Naive thymus-derived CD4-positive, alpha-beta T cell (primary cell): ENCODE measurements at regions not wholly inside any gene's neighbourhood (a gene's known extent, or its start where the extent isn't known, plus 50 kb on each side); places are given as distances from the start of the nearest gene placed in this dataset.

Source experiments
- ATAC-seq: fragments of 150-1000 bp; cut with Tn5 transposase; 2 replicates; pipeline ENCODE4 v1.10.0; 2021; ENCODE audit warnings: mild to moderate bottlenecking, moderate library complexity
- CTCF ChIA-PET: fragments of 350-600 bp; sonication (Branson Sonifier 250); formaldehyde crosslinking; loops from one replicate; lab custom pipeline; 2021; ENCODE audit warnings: antibody characterized with exemption; lab: Charles Lee
- POLR2A ChIA-PET: fragments of 350-600 bp; sonication (Branson Sonifier 250); formaldehyde crosslinking; loops from one replicate; lab custom pipeline; 2021; ENCODE audit warnings: antibody characterized with exemption, inconsistent platforms; lab: Charles Lee
- DNase-seq, 9 donors: peaks; one replicate each; pipeline versions ENCODE4 v3.0.0 to v3.0.0-alpha.2; 2020 to 2022; ENCODE audit warnings: mixed read lengths in 1 of 9
- H3K27ac ChIP-seq: one replicate; pipeline ENCODE4 v1.7.0; 2013; ENCODE audit warnings: mild to moderate bottlenecking, low read depth, low read length, moderate library complexity
- H3K27me3 ChIP-seq, 2 donors: one replicate each; pipeline ENCODE4 v1.7.0; 2013; ENCODE audit warnings: low read length in 2 of 2, mild to moderate bottlenecking in 2 of 2, moderate library complexity in 2 of 2; ENCODE audit not compliant: control insufficient read depth in 2 of 2, insufficient read depth in 2 of 2
- H3K36me3 ChIP-seq, 3 experiments: 1 replicate in 2 of 3; 2 replicates in 1 of 3; pipeline ENCODE4 v1.7.0; 2013; ENCODE audit warnings: low read length in 3 of 3, mild to moderate bottlenecking in 3 of 3, moderate library complexity in 1 of 3; ENCODE audit not compliant: insufficient read depth in 3 of 3, control insufficient read depth in 2 of 3
- H3K4me1 ChIP-seq, 2 donors: one replicate each; pipeline ENCODE4 v1.7.0; 2013; ENCODE audit warnings: low read length in 2 of 2, mild to moderate bottlenecking in 2 of 2, moderate library complexity in 1 of 2; ENCODE audit not compliant: control insufficient read depth in 2 of 2, insufficient read depth in 2 of 2
- H3K4me3 ChIP-seq: 2 replicates; pipeline ENCODE4 v1.7.0; 2013; ENCODE audit warnings: mild to moderate bottlenecking, low read length
- H3K9me3 ChIP-seq, 3 experiments: 1 replicate in 2 of 3; 2 replicates in 1 of 3; pipeline ENCODE4 v1.7.0; 2013; ENCODE audit warnings: low read length in 3 of 3; ENCODE audit not compliant: control insufficient read depth in 2 of 3
- H3K27ac Mint-ChIP-seq, 9 donors: one replicate each; pipeline ENCODE4 v1.8.0; 2020 to 2022; ENCODE audit warnings: mixed read lengths in 9 of 9, mild to moderate bottlenecking in 8 of 9, moderate library complexity in 5 of 9, inconsistent platforms in 2 of 9
- H3K27me3 Mint-ChIP-seq, 5 donors: one replicate each; pipeline ENCODE4 v1.8.0; 2021 to 2022; ENCODE audit warnings: mixed read lengths in 5 of 5, mild to moderate bottlenecking in 1 of 5
- H3K36me3 Mint-ChIP-seq, 5 donors: one replicate each; pipeline ENCODE4 v1.8.0; 2020 to 2022; ENCODE audit warnings: mixed read lengths in 5 of 5, mild to moderate bottlenecking in 3 of 5, inconsistent platforms in 1 of 5
- H3K4me1 Mint-ChIP-seq, 7 donors: one replicate each; pipeline ENCODE4 v1.8.0; 2020 to 2022; ENCODE audit warnings: mixed read lengths in 7 of 7, mild to moderate bottlenecking in 3 of 7, inconsistent platforms in 1 of 7
- H3K4me3 Mint-ChIP-seq, 10 donors: one replicate each; pipeline ENCODE4 v1.8.0; 2020 to 2022; ENCODE audit warnings: mild to moderate bottlenecking in 10 of 10, mixed read lengths in 10 of 10, moderate library complexity in 6 of 10, inconsistent platforms in 2 of 10
- H3K9me3 Mint-ChIP-seq, 11 donors: one replicate each; pipeline ENCODE4 v1.8.0; 2020 to 2022; ENCODE audit warnings: mixed read lengths in 11 of 11, mild to moderate bottlenecking in 4 of 11, inconsistent platforms in 1 of 11, moderate library complexity in 1 of 11
- intact Hi-C, 2 donors: fragments of 100-400 bp; cut with micrococcal nuclease; formaldehyde crosslinking; loops; one replicate each; pipeline ENCODE4 v1.15.1; 2023

DNA sequence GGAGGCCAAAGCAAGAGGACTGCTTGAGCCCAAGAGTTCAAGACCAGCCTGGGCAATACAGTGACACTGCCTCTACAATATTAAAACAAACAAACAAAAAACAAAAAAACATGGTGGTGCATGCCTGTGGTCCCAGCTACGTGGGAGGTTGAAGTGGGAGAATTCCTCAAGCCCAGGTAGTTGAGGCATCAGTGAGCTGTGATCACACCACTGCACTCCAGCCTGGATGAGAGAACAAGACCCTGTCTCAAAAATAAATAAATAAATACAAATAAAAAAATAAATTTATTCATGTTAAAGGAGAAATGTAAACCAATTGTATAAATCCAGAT, 200.6 kb downstream of the BCHE start:
- ATAC-seq (no peak), DNase-seq (no peak)
- ChIA-PET CTCF (no interaction called here), POLR2A (no interaction called here)
- Mint-ChIP-seq H3K27ac (no peak overlapping the region), H3K4me3 (no peak overlapping the region), H3K27me3 (no peaks in the 10 kb centered on the region), H3K9me3 (peaks cover under 1 to 34% (median 10%) of the 10 kb centered on the region in 11 donors), H3K36me3 (no peaks in the 10 kb centered on the region), H3K4me1 (no peaks in the 10 kb centered on the region)
- H3K4me3 ChIP-seq, result no peak overlapping the region
- H3K4me1 ChIP-seq, result no peaks in the 10 kb centered on the region
- intact Hi-C loops, result no loop called here
- no peaks in the 10 kb centered on the region for H3K27me3 ChIP-seq
- peaks cover 0 to 4% (median 0%) of the 10 kb centered on the region in 3 experiments for H3K9me3 ChIP-seq
- no peaks in the 10 kb centered on the region for H3K36me3 ChIP-seq
- no peak overlapping the region for H3K27ac ChIP-seq

DNA sequence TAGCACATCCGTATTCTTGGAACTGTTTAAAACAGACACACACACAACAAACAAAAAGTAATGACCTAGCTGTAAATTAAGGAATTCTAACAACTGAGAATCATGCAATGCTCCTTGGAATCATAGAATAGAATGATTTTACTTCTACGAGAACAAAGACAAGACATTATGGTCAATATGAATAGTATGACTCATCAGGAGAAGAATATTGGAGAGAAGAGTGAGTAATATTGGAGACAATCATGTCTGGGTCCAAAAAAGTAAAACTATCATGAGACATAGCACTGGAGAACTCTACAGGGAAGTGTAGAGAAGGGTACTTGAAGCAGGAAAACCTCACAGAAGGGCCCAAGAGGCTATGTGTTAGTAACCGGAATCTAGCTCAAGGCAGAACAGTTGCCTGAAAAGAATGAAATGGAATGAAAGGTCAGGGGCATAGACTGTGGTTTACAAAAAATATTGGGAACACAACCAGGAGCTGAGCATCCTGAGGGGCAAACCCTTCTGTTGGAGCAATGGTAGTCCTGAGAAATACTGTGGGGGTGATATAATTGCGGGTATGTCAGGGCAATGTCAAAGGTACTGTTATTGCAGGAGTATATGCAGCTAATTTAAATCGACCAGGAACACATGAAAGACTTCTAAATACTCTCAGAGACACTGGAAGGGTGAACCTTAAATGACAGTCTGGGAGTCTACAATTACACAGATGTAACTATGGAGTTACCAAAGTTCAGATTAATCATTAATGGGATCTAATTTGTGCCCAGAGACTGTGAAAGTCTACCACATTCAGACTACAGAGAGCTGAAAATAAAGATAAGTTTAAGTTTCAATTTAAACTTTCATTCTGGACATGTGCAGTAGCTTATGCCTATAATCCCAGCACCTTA, 201.2 kb downstream of the BCHE start:
- no peaks in the 10 kb centered on the region for H3K4me1 Mint-ChIP-seq
- Histone ChIP-seq H3K4me1 (no peaks in the 10 kb centered on the region), H3K9me3 (peaks cover 0 to 4% (median 0%) of the 10 kb centered on the region in 3 experiments), H3K27ac (no peak overlapping the region), H3K36me3 (no peaks in the 10 kb centered on the region), H3K27me3 (no peaks in the 10 kb centered on the region), H3K4me3 (no peak overlapping the region)
- no peaks in the 10 kb centered on the region for H3K36me3 Mint-ChIP-seq
- no peak for ATAC-seq
- intact Hi-C loops, result no loop called here
- H3K9me3 Mint-ChIP-seq, result peaks cover 4 to 33% (median 10%) of the 10 kb centered on the region in 11 donors
- no peaks in the 10 kb centered on the region for H3K27me3 Mint-ChIP-seq
- DNase-seq, result no peak
- ChIA-PET POLR2A (no interaction called here), CTCF (no interaction called here)
- no peak overlapping the region for H3K4me3 Mint-ChIP-seq
- no peak overlapping the region for H3K27ac Mint-ChIP-seq

DNA sequence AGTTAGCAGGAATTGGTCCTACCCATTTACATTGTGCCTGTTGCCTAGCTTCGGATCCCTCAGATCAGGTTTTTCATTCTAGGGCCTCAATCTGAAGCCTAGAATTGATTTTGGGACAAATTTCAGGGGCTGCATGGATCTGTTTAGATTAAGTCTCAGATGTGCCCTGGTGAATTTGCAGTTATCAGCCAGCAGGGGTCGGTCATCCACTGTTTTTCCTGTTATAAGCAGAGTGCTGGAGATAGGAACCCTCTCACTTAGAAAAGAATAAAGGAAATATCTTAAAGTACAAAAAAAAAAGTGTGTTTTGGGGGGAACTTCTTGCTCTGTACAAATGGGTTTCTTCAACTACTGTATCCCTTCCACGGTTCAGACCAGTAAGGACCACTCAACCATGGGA, 212.5 kb downstream of the BCHE start:
- H3K4me1 Mint-ChIP-seq, result no peaks in the 10 kb centered on the region
- H3K36me3 Mint-ChIP-seq, result no peaks in the 10 kb centered on the region
- peaks cover 2 to 45% (median 9%) of the 10 kb centered on the region in 11 donors for H3K9me3 Mint-ChIP-seq
- H3K36me3 ChIP-seq, result no peaks in the 10 kb centered on the region
- ChIA-PET CTCF (no interaction called here), POLR2A (no interaction called here)
- intact Hi-C loops, result no loop called here
- no peaks in the 10 kb centered on the region for H3K27me3 ChIP-seq
- H3K27me3 Mint-ChIP-seq, result no peaks in the 10 kb centered on the region
- no peak overlapping the region for H3K4me3 ChIP-seq
- H3K27ac ChIP-seq, result no peak overlapping the region
- ATAC-seq (no peak), DNase-seq (no peak)
- H3K4me3 Mint-ChIP-seq, result no peak overlapping the region
- peaks cover 0 to 7% (median 0%) of the 10 kb centered on the region in 3 experiments for H3K9me3 ChIP-seq
- H3K27ac Mint-ChIP-seq, result no peak overlapping the region
- H3K4me1 ChIP-seq, result no peaks in the 10 kb centered on the region

DNA sequence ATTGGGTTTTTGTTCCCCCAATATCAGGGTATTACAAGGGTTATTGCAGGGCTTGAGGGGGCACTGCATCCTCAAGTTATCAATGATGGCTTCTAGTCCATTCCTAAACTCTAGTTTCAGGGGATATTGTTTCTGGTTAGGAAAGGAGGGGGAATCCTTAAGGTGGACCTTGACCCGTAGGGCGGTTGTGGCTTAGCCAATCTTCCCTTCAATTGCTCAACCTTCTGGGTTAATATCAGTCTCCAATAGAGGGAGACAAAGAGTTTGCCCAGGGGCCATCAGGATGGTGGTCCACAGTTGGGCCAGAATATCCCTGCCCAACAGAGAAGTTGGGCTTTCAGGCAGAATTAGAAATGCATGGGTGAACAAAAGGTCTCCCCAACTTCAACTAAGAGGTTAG, 214.9 kb downstream of the BCHE start:
- CTCF ChIA-PET, result no interaction called here

GRCh38 chr3:165619069-165619468, 218.2 kb downstream of the BCHE start:
- ChIA-PET POLR2A (no interaction called here), CTCF (no interaction called here)
- Mint-ChIP-seq H3K4me3 (no peak overlapping the region), H3K9me3 (peaks cover 2 to 30% (median 12%) of the 10 kb centered on the region in 11 donors), H3K27me3 (no peaks in the 10 kb centered on the region), H3K27ac (no peak overlapping the region), H3K4me1 (no peaks in the 10 kb centered on the region), H3K36me3 (no peaks in the 10 kb centered on the region)
- H3K9me3 ChIP-seq, result peaks cover 0 to 4% (median 0%) of the 10 kb centered on the region in 3 experiments
- DNase-seq (no peak), ATAC-seq (no peak)
- no peak overlapping the region for H3K27ac ChIP-seq
- no peak overlapping the region for H3K4me3 ChIP-seq
- H3K27me3 ChIP-seq, result no peaks in the 10 kb centered on the region
- no peaks in the 10 kb centered on the region for H3K4me1 ChIP-seq
- H3K36me3 ChIP-seq, result no peaks in the 10 kb centered on the region
- intact Hi-C loops, result no loop called here

More for the DNA sequence above, 214.9 kb downstream of the BCHE start:
- intact Hi-C loops, result no loop called here
- DNase-seq, result no peak
- H3K36me3 ChIP-seq, result no peaks in the 10 kb centered on the region
- H3K9me3 ChIP-seq, result peaks cover 0 to 7% (median 0%) of the 10 kb centered on the region in 3 experiments
- Mint-ChIP-seq H3K27me3 (no peaks in the 10 kb centered on the region), H3K4me1 (no peaks in the 10 kb centered on the region), H3K4me3 (no peak overlapping the region), H3K9me3 (peaks cover 0 to 46% (median 12%) of the 10 kb centered on the region in 11 donors), H3K27ac (no peak overlapping the region), H3K36me3 (no peaks in the 10 kb centered on the region)
- H3K27ac ChIP-seq, result no peak overlapping the region
- POLR2A ChIA-PET, result no interaction called here
- H3K27me3 ChIP-seq, result no peaks in the 10 kb centered on the region
- no peak overlapping the region for H3K4me3 ChIP-seq
- ATAC-seq, result no peak
- no peaks in the 10 kb centered on the region for H3K4me1 ChIP-seq

DNA sequence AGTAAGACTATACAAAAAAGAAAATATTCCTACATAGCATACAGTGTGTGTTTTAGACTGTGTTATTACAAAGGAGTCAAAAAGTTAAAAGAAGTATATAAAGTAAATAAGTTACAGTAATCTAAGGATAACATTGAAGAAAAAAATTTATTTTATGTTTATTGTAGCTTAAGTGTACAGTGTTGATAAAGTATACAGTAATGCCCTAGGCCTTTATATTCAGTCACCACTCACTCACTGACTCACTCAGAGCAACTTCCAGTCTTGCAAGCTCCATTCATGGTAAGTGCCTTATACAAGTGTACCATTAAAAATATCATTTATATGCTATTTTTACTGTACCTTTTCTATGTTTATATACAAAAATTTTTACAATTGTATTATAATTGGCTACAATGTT, 220.1 kb downstream of the BCHE start:
- H3K9me3 ChIP-seq, result no peaks in the 10 kb centered on the region
- ATAC-seq (no peak), DNase-seq (no peak)
- H3K27ac ChIP-seq, result no peak overlapping the region
- H3K4me1 Mint-ChIP-seq, result no peaks in the 10 kb centered on the region
- no peaks in the 10 kb centered on the region for H3K27me3 Mint-ChIP-seq
- POLR2A ChIA-PET, result no interaction called here
- H3K4me3 Mint-ChIP-seq, result no peak overlapping the region
- no peaks in the 10 kb centered on the region for H3K27me3 ChIP-seq
- H3K27ac Mint-ChIP-seq, result no peak overlapping the region
- CTCF ChIA-PET, result no interaction called here
- H3K36me3 Mint-ChIP-seq, result no peaks in the 10 kb centered on the region
- no peak overlapping the region for H3K4me3 ChIP-seq
- H3K36me3 ChIP-seq, result no peaks in the 10 kb centered on the region
- H3K4me1 ChIP-seq, result no peaks in the 10 kb centered on the region
- peaks cover 0 to 15% (median 5%) of the 10 kb centered on the region in 11 donors for H3K9me3 Mint-ChIP-seq
- intact Hi-C loops, result no loop called here

DNA sequence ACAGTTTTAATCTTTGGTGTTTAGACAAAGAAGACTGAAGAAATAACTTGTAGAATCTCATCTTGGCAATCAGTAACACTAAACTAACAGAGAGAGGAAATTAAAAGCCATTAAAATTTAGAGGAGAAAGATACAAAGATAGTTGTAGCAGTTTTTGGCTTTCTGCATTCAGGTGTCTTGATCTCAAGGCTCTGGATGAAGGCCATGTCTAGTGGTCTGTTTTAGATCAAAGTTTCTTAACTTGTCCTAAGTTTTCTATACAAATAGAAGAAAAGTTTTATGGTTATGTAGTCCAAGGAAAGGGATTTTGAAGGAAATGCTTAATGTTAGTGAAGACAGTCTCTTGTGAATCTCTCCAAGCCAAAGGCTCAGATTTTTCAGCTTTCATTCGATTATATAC, 222.9 kb downstream of the BCHE start:
- Mint-ChIP-seq H3K9me3 (peaks cover 0 to 17% (median 5%) of the 10 kb centered on the region in 11 donors), H3K27ac (no peak overlapping the region)

More for the DNA sequence above, 222.9 kb downstream of the BCHE start:
- no peak overlapping the region for H3K4me3 Mint-ChIP-seq
- intact Hi-C loops, result no loop called here
- H3K9me3 ChIP-seq, result no peaks in the 10 kb centered on the region
- H3K36me3 Mint-ChIP-seq, result no peaks in the 10 kb centered on the region
- ChIA-PET POLR2A (no interaction called here), CTCF (no interaction called here)
- no peaks in the 10 kb centered on the region for H3K4me1 Mint-ChIP-seq
- no peaks in the 10 kb centered on the region for H3K4me1 ChIP-seq
- no peaks in the 10 kb centered on the region for H3K27me3 Mint-ChIP-seq
- no peak overlapping the region for H3K4me3 ChIP-seq
- H3K36me3 ChIP-seq, result no peaks in the 10 kb centered on the region
- H3K27me3 ChIP-seq, result no peaks in the 10 kb centered on the region
- no peak for ATAC-seq
- DNase-seq, result no peak
- no peak overlapping the region for H3K27ac ChIP-seq
